DOHH2 (cell line): ENCODE measurements at regions not wholly inside any gene's neighbourhood (a gene's known extent, or its start where the extent isn't known, plus 50 kb on each side); places are given as distances from the start of the nearest gene placed in this dataset.

ENCODE experiments used
- H3F3A ChIP-seq: fragments of 200-600 bp; sonication (generic), shearing (Covaris generic); 2 replicates; pipeline ENCODE4 v1.6.0; 2016; ENCODE audit warnings: antibody characterized with exemption, mild to moderate bottlenecking; ENCODE audit not compliant: control insufficient read depth, insufficient read depth
- H3K27ac ChIP-seq: fragments of 200-600 bp; sonication (generic); 2 replicates; pipeline ENCODE4 v1.5.1; 2014; ENCODE audit warnings: low read depth, mild to moderate bottlenecking, low read length, moderate library complexity
- H3K27me3 ChIP-seq: fragments of 200-600 bp; sonication (generic); 2 replicates; pipeline ENCODE4 v1.6.1; 2014; ENCODE audit warnings: mild to moderate bottlenecking, low read length, mixed read lengths; ENCODE audit not compliant: control insufficient read depth
- H3K36me3 ChIP-seq: fragments of 200-600 bp; sonication (generic); 2 replicates; pipeline ENCODE4 v1.6.1; 2014; ENCODE audit warnings: mild to moderate bottlenecking, low read length, moderate library complexity, mixed read lengths; ENCODE audit not compliant: control insufficient read depth
- H3K4me1 ChIP-seq: fragments of 200-600 bp; sonication (generic); 2 replicates; pipeline ENCODE4 v1.6.1; 2014; ENCODE audit warnings: mild to moderate bottlenecking, low read length, mixed read lengths; ENCODE audit not compliant: control insufficient read depth
- H3K4me2 ChIP-seq: fragments of 200-600 bp; sonication (generic); 2 replicates; pipeline ENCODE4 v1.6.0; 2014; ENCODE audit warnings: mild to moderate bottlenecking, low read length, moderate library complexity
- H3K4me3 ChIP-seq: fragments of 200-600 bp; sonication (generic); 2 replicates; pipeline ENCODE4 v1.5.1; 2014; ENCODE audit warnings: mild to moderate bottlenecking, low read length, mixed read lengths
- H3K79me2 ChIP-seq: fragments of 200-600 bp; sonication (generic); 2 replicates; pipeline ENCODE4 v1.6.1; 2014; ENCODE audit warnings: mild to moderate bottlenecking, low read length, mixed read lengths; ENCODE audit not compliant: control insufficient read depth
- H3K9me2 ChIP-seq: fragments of 200-600 bp; sonication (generic); replicated peaks from 2 replicates; pipeline ENCODE4 v1.6.1; 2014; ENCODE audit warnings: mild to moderate bottlenecking, low read length, mixed read lengths; ENCODE audit not compliant: control insufficient read depth
- H3K9me3 ChIP-seq: fragments of 200-600 bp; sonication (generic); 2 replicates; pipeline ENCODE4 v1.6.1; 2014; ENCODE audit warnings: antibody characterized with exemption, low read length, mixed read lengths; ENCODE audit not compliant: control insufficient read depth, insufficient read depth
- H4K20me1 ChIP-seq: fragments of 200-600 bp; sonication (generic); 2 replicates; pipeline ENCODE4 v1.6.0; 2014; ENCODE audit warnings: low read depth, mild to moderate bottlenecking, antibody characterized with exemption, low read length, moderate library complexity; ENCODE audit not compliant: control insufficient read depth, insufficient read depth
- EZH2phosphoT487 ChIP-seq: fragments of 200-600 bp; sonication (generic); IDR thresholded peaks from 2 replicates; pipeline ENCODE4 v1.6.1; 2017; ENCODE audit warnings: borderline replicate concordance, mild to moderate bottlenecking, antibody characterized with exemption, low read length, moderate library complexity, mixed read lengths
- TF ChIP-seq, protein P1 (sequence below): fragments of 200-600 bp; sonication (generic); IDR thresholded peaks from one replicate; pipeline ENCODE4 v1.5.1; 2014; ENCODE audit warnings: antibody characterized with exemption, mild to moderate bottlenecking, low read depth, low read length; ENCODE audit not compliant: poor library complexity, severe bottlenecking

DNA sequence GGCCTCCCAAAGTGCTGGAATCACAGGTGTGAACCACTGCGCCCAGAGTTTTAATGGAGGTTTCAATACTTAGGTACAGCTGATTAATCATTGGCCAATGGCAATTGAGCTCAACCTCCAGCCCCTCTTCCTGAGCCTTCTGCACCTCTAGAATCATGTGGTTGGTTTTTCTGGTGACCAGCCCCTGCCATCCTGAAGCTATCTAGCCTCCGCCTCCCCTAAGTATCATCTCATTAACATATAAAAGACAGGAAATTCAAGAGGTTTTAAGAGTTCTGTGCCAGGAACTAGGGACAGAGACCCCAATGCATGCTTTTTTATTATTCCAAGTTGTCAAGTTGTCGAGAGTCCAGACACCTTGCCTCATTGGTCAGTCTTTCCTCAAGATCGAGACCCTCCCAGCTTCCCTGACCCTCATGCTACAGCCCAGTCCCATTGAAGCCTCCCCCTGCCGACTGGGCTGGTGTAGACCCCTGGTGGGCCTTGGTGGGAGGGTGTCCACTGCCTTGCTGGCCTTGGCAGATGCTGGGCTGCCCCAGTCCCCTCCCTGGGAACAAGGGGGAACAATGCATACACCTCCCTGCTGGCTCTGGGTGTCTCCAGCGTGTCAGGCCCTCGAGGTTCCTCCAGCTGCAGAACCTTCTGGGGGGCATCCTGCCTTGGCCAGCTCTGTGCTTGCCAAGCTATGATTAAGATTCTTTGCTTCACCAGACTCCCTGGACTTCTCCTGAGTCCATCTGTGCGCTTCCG lies 148.0 kb downstream of the CTTN start:
- no peaks in the 10 kb centered on the region for H3K27me3 ChIP-seq
- no peaks in the 10 kb centered on the region for H3K4me1 ChIP-seq
- no peaks in the 10 kb centered on the region for H3K36me3 ChIP-seq
- no peaks in the 10 kb centered on the region for H3K79me2 ChIP-seq
- H3K4me3 ChIP-seq = no peak overlapping the region
- no peak overlapping the region for H3K4me2 ChIP-seq
- H3F3A ChIP-seq = no peaks in the 10 kb centered on the region
- no peaks in the 10 kb centered on the region for H3K9me2 ChIP-seq
- H3K27ac ChIP-seq = no peak overlapping the region
- no peaks in the 10 kb centered on the region for H4K20me1 ChIP-seq
- H3K9me3 ChIP-seq = no peaks in the 10 kb centered on the region
- no peak for TF ChIP-seq EZH2phosphoT487
- TF ChIP-seq, protein P1, sequence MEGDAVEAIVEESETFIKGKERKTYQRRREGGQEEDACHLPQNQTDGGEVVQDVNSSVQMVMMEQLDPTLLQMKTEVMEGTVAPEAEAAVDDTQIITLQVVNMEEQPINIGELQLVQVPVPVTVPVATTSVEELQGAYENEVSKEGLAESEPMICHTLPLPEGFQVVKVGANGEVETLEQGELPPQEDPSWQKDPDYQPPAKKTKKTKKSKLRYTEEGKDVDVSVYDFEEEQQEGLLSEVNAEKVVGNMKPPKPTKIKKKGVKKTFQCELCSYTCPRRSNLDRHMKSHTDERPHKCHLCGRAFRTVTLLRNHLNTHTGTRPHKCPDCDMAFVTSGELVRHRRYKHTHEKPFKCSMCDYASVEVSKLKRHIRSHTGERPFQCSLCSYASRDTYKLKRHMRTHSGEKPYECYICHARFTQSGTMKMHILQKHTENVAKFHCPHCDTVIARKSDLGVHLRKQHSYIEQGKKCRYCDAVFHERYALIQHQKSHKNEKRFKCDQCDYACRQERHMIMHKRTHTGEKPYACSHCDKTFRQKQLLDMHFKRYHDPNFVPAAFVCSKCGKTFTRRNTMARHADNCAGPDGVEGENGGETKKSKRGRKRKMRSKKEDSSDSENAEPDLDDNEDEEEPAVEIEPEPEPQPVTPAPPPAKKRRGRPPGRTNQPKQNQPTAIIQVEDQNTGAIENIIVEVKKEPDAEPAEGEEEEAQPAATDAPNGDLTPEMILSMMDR = no peak

DNA sequence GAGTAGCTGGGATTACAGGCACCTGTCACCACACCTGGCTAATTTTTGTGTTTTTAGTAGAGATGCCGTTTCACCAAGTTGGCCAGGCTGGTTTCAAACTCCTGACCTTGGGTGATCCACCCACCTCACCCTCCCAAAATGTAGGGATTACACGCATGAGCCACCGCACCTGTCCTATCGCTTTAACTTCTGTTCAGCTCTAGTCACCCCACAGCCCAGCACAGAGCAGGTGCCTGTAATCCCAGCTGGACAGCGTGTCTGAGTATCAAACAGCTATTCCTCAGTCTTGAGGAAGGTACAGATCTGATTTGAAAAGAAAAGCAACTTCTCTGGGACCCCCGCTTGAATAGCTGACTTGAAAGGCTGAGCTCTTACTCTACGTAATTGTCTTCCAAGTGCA lies 149.1 kb downstream of the CTTN start:
- no peak overlapping the region for H3K4me2 ChIP-seq
- TF ChIP-seq, protein P1 = no peak
- TF ChIP-seq EZH2phosphoT487 = no peak
- no peak overlapping the region for H3K4me3 ChIP-seq

DNA sequence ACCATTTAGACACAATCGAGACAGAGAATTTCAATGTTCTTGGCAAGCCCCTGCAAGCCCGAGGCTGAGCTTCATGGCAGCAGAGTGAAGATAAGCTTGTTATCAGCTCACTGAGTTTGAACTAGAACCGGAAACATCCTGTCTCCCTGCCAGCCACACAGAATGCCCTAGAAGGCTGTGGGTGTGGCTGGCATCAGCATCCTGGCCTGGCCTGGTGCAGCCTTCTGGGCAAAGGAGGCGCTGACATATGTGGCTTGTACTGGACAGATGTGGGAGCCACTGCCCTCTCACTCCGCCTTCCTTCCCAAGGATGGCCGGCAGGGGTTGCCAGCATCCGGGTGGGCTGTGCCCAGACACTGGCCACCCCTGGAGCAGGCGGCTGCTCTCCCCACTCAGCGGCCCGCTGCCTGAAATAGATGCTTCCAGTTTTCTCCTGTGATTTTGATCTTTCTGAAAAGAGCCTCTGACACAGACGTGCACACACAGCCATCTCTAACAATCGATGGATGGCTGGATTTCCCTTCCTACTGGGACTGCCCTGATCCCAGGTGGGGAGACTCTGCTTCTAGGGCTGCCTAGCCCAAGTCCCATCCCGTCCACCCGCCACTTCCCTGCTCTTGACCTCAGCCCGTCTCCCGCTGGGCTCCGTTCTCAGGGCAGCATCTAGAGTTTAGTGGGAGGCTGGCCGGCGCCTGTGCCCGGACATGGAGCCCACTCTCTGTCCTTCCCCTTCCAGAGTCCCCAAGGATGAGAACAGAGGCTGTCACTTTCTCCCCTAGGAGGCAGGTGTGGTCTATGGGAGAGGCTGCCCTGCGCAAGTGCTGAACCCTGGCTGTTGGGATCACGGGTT lies 149.7 kb downstream of the CTTN start:
- Histone ChIP-seq H3K36me3 (no peaks in the 10 kb centered on the region), H3K79me2 (no peaks in the 10 kb centered on the region), H3K27me3 (no peaks in the 10 kb centered on the region), H3K4me1 (no peaks in the 10 kb centered on the region), H3K27ac (no peak overlapping the region), H3K9me3 (no peaks in the 10 kb centered on the region), H4K20me1 (no peaks in the 10 kb centered on the region), H3F3A (no peaks in the 10 kb centered on the region), H3K4me3 (no peak overlapping the region), H3K9me2 (no peaks in the 10 kb centered on the region), H3K4me2 (no peak overlapping the region)
- TF ChIP-seq EZH2phosphoT487 = no peak
- TF ChIP-seq, protein P1 = no peak

More for the DNA sequence above, 149.1 kb downstream of the CTTN start:
- H3K9me3 ChIP-seq = no peaks in the 10 kb centered on the region
- H3K9me2 ChIP-seq = no peaks in the 10 kb centered on the region
- H3K79me2 ChIP-seq = no peaks in the 10 kb centered on the region
- no peaks in the 10 kb centered on the region for H3K4me1 ChIP-seq
- no peaks in the 10 kb centered on the region for H4K20me1 ChIP-seq
- no peaks in the 10 kb centered on the region for H3K36me3 ChIP-seq
- no peak overlapping the region for H3K27ac ChIP-seq
- no peaks in the 10 kb centered on the region for H3K27me3 ChIP-seq
- no peaks in the 10 kb centered on the region for H3F3A ChIP-seq
